NOMO-1 (cell line): ENCODE measurements at regions not wholly inside any gene's neighbourhood (a gene's known extent, or its start where the extent isn't known, plus 50 kb on each side); places are given as distances from the start of the nearest gene placed in this dataset.
"Not testable (repeated sequence)": the region's sequence is repeated elsewhere in the genome, so short reads cannot be mapped to it uniquely, and the experiment has no call there.

Experiments
- DNase-seq, 2 experiments: peaks; one replicate each; lab custom pipeline; 2025; ENCODE audit not compliant: unreplicated experiment in 2 of 2; lab: John Stamatoyannopoulos, UW

DNA sequence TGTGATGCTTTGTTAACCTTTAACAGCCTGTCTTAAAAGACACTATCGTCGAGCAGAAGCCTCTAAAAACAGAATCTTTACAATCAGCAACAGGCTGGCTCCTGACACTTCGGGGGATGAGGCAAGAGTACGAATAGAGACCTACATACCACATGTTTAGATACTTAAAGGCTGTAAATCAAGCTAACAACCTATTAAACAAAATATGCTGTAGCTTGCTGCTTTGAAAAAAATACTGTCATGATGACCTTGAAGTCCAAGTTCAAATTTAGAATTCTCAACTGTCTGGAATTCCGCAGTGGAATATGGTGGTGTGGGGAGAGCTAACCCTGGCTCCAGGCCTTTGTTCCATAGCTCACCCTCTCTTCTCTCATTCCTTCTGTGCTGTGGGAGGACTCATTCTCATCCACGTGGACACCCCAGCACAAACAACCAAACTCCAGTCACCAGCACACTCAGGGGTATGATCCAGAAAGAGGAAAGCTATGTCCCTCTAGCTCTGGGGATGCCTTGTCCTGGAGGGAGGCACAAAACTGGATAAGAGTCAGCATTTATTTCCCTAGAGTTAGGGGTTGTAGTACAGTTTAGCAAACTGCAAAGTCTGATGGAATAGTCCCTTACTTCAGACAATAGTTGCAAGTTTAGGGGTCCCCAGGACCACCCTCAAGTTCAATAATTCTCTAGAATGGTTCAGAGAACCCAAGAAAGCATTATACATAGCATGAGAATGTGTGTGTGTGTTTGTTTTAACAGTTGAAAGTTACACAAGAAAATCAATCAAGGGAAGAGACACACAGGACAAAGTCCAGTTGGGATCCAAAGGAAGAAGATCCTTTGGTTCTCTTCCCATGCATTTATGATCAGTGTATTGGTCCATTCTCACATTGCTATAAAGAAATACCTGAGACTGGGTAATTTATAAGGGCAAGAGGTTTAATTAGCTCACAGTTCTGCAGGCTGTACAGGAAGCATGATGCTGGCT, 196.1 kb upstream of the SVIL start:
- no peak for DNase-seq

DNA sequence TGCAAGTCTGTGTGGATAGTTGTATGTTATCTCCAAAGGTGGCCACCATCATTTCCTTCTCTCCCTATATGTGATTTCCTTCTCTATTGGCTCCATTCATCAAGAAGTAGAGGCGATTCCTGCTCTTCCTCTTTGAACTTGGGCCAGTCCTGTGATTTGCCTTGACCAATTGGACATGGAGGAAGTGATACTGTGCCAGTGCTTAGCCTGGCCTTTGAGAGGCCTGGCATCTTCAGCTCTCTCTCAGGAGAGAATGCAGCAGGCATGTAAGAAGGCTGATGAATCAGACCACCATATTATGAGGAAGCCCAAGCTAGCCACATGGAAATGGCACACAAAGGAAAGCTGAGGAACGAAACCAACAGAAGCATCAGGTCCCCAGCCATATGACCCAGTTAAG, 195.0 kb upstream of the SVIL start:
- no peak for DNase-seq

- no peak for DNase-seq
These were observed 194.2 kb upstream of the SVIL start for GRCh38 chr10:29828956-29829355.

GRCh38 chr10:29828440-29828894, 193.7 kb upstream of the SVIL start:
- DNase-seq: peak in 1 of 2 experiments; percentile 0

GRCh38 chr10:29827512-29827911, 192.7 kb upstream of the SVIL start:
- no peak for DNase-seq

DNA sequence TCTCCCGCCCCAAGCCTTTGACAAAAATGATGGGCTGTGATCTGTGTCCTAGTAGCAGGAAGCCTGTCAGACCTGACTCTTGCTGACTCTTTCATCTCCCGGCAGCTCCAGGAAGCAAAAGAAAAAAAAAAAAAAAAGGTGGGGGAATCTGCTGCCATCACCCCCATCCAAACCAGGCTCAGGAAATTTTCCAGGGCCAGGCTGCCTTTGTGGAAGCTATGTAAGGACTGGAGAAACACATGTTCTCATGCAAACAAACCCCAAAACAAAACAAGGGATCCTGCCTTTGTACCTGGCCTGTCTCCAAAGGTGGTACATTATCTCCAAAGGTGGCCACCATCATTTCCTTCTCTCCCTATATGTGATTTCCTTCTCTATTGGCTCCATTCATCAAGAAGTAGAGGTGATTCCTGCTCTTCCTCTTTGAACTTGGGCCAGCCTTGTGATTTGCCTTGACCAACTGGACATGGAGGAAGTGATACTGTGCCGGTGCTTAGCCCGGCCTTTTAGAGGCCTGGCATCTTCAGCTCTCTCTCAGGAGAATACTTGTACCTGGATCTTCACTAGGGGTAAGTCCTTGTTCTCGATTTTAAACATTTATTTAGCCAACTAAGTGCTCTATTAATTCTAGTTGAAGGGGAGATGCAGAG, 192.2 kb upstream of the SVIL start:
- no peak for DNase-seq

DNA sequence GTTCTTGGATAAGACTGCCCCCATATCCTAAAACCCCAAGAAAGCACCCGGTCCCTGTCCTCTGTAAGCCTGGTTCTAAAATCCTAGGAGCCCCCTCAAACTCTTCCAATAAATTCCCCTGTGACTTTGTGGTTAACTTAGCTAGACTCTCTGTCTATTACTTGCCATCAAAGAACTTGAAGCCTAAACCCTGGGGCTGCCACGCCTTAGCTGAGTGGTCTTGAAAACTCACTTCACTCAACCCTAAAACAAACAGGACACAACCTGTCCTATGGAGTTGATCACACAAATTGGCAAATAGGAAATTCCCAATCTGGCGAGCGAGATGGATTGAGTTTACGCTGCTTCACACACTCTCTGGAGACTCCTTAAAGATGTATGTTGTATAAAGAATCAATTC, 191.4 kb upstream of the SVIL start:
- DNase-seq: no peak

DNA sequence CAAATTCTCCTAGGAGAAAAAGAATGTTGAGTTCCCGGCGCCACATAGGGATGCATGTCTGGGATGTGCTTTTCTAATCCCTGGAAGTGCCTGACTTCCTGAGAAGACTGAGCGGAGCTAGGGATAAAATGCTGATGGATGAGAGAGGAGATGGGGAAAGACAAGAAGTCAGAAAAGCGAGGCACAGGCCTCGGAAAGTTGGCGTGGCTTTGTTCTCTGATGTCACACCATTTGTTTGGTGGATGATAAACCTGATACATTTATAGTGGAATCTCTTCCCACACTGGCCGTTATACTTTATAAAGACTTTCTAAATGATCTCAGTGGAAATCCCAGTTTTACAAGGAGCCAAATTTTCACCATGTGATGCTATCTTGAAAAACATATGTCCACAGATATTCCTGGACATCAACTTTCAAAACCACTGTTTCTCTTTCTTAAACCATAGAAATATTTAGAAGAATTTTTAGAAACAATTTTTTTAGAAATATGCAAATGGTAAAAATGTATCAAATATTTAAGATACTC, 188.8 kb upstream of the SVIL start:
- no peak for DNase-seq

- DNase-seq: no peak
These were observed 186.2 kb upstream of the SVIL start for GRCh38 chr10:29820890-29821461.

- no peak for DNase-seq
These were observed 182.2 kb upstream of the SVIL start for GRCh38 chr10:29816801-29817558.

GRCh38 chr10:29815572-29815971, 180.8 kb upstream of the SVIL start:
- no peak for DNase-seq

- peak in 1 of 2 experiments; percentile 9 for DNase-seq
These were observed 177.1 kb upstream of the SVIL start for GRCh38 chr10:29811751-29812427.

- DNase-seq: no peak
These were observed 176.0 kb upstream of the SVIL start for GRCh38 chr10:29810816-29811215.

GRCh38 chr10:29810231-29810630, 175.5 kb upstream of the SVIL start:
- DNase-seq: not testable (repeated sequence)

DNA sequence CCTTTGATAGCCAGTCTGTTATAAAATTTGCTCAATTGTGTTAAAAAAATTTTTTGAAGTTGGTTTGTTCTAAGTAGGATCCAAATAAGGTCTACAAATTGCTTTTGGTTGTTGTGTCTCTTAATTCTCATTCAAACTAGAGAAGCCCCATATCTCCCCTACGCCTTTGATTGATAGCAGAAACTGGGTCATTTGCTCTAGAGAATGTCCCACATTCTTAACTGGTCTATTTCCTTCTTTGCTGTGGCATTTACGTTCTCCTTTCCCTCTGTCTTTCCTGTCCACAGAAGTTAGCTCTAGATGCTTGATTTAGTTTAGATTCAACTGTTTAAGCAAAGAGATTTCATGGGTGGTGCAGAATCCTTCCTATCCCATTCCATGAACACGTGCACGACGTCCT, 174.6 kb upstream of the SVIL start:
- DNase-seq: no peak

DNA sequence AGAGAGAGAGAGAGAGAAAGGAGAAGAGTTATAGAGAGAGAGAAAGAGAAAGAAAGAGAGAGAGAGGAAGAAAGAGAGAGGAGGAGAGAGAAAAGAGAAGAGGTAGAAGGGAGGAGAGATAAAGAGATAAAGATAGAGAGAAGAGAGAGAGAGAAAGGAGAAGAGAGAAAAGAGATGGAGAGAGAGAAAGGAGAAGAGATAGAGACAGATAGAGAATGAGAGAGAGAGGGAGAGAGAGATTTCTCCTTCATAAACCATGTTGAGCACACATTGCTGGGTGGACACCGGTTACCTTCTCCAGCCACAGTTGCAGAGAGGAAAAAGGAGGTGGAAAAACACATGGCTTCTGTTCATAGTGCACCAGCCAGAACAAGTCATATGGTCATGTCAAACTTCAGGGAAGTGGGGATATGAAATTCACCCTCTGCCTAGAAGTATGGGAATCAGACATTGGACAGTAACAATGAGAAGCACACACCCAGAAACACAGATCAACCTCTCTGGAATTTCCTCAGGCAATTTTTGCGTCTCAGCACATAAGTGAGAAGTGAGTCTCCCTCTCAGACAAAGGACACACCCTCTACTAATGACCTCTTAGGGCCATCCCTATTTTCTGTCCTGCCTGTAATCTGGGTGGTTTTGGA, 172.5 kb upstream of the SVIL start:
- DNase-seq: no peak

GRCh38 chr10:29806350-29806788, 171.6 kb upstream of the SVIL start:
- no peak for DNase-seq

DNA sequence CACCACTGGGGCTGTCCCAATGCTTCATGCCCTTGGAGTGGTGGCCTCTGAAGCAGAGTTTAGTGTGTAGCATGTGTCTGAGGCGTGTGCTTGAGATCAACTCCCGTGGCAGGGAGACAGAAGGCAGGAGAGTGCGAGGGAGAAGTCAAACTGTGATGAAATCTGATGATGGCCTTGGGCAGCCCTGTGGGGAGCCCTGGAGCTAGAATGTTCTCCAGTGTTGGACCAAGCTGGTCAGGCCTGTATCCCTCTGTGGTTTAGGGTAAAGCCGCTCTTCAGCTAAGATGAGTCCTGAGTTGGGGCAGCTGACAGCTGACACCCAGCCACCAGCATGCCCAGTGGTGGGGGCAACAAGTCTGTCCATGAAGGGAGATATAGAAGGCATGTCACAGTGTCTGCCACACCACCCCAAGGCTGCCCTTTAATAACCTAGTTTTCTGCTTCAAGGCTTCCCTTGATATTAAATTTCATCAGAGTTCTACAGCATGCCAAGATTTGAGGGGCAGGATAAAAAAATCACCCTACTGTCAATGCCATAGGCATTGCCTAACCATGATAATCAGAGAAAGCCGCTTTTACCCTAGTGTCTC, 170.5 kb upstream of the SVIL start:
- no peak for DNase-seq
